HEK293 (cell line): ENCODE measurements at regions not wholly inside any gene's neighbourhood (a gene's known extent, or its start where the extent isn't known, plus 50 kb on each side); places are given as distances from the start of the nearest gene placed in this dataset.

Experiments used
- CTCF ChIA-PET: fragments of 350-600 bp; formaldehyde crosslinking; extraction: SDS; loops from one replicate; lab custom pipeline; 2021; ENCODE audit warnings: antibody characterized with exemption; lab: Yijun Ruan, JAX
- POLR2A ChIA-PET: fragments of 300-600 bp; formaldehyde crosslinking; extraction: SDS; loops from one replicate; lab custom pipeline; 2020; ENCODE audit warnings: antibody characterized with exemption, inconsistent platforms; lab: Yijun Ruan, JAX
- H3K27ac ChIP-seq: fragments of 200-500 bp; sonication (Bioruptor generic); 2 replicates; pipeline ENCODE4 v1.5.1; 2014; ENCODE audit warnings: low read depth, low read length, control low read depth, inconsistent platforms; ENCODE audit errors: extremely low read depth
- H3K36me3 ChIP-seq, 2 experiments: fragments of 200-500 bp in 1 of 2; sonication (Bioruptor generic) in 1 of 2; 1 replicate in 1 of 2; 2 replicates in 1 of 2; pipeline ENCODE4 v1.5.1; 2014 to 2017; ENCODE audit warnings: inconsistent platforms in 2 of 2, low read length in 2 of 2; ENCODE audit not compliant: control insufficient read depth in 2 of 2, insufficient read depth in 1 of 2
- H3K4me1 ChIP-seq: fragments of 200-500 bp; sonication (Bioruptor generic); 2 replicates; pipeline ENCODE4 v1.5.1; 2014; ENCODE audit warnings: mild to moderate bottlenecking, low read length, inconsistent platforms; ENCODE audit not compliant: control insufficient read depth, insufficient read depth
- H3K4me3 ChIP-seq: 2 replicates; pipeline ENCODE4 v1.5.1; 2011; ENCODE audit warnings: low read depth, mild to moderate bottlenecking, control low read depth, low read length, moderate library complexity
- H3K9me3 ChIP-seq: fragments of 200-500 bp; sonication (Bioruptor generic); 2 replicates; pipeline ENCODE4 v1.5.1; 2014; ENCODE audit warnings: low read depth, low read length, inconsistent platforms; ENCODE audit not compliant: control insufficient read depth, insufficient read depth
- BCL11A ChIP-seq: fragments of 450-650 bp; formaldehyde crosslinking; IDR thresholded peaks from 2 replicates; pipeline ENCODE4 v1.5.1; 2016; ENCODE audit warnings: low read depth, missing biosample characterization, missing genetic modification characterization
- KLF16 ChIP-seq: fragments of 450-650 bp; formaldehyde crosslinking; IDR thresholded peaks from 2 replicates; pipeline ENCODE4 v1.5.1; 2017; ENCODE audit warnings: missing biosample characterization, missing genetic modification characterization
- MYNN ChIP-seq: fragments of 450-650 bp; formaldehyde crosslinking; IDR thresholded peaks from 2 replicates; pipeline ENCODE4 v1.5.1; 2016; ENCODE audit warnings: missing biosample characterization, missing genetic modification characterization, borderline replicate concordance
- SCRT1 ChIP-seq: fragments of 450-650 bp; formaldehyde crosslinking; IDR thresholded peaks from 2 replicates; pipeline ENCODE4 v1.5.1; 2016; ENCODE audit warnings: missing biosample characterization, missing genetic modification characterization, borderline replicate concordance
- SCRT2 ChIP-seq: fragments of 450-650 bp; formaldehyde crosslinking; IDR thresholded peaks from 2 replicates; pipeline ENCODE4 v1.5.1; 2016; ENCODE audit warnings: missing biosample characterization, missing genetic modification characterization
- TCF7L2 ChIP-seq: IDR thresholded peaks from 2 replicates; pipeline ENCODE4 v1.6.1; 2011; ENCODE audit warnings: low read depth, mild to moderate bottlenecking, inconsistent platforms, low read length, moderate library complexity, borderline replicate concordance
- YY2 ChIP-seq: fragments of 450-650 bp; formaldehyde crosslinking; IDR thresholded peaks from 2 replicates; pipeline ENCODE4 v1.5.1; 2016; ENCODE audit warnings: missing biosample characterization, missing genetic modification characterization
- ZBTB1 ChIP-seq: fragments of 450-650 bp; formaldehyde crosslinking; IDR thresholded peaks from 2 replicates; pipeline ENCODE4 v1.5.1; 2016; ENCODE audit warnings: missing biosample characterization, missing genetic modification characterization
- ZNF121 ChIP-seq: fragments of 450-650 bp; formaldehyde crosslinking; IDR thresholded peaks from 2 replicates; pipeline ENCODE4 v1.5.1; 2016; ENCODE audit warnings: missing biosample characterization, missing genetic modification characterization
- ZNF146 ChIP-seq: fragments of 450-650 bp; formaldehyde crosslinking; IDR thresholded peaks from 2 replicates; pipeline ENCODE4 v1.5.1; 2016; ENCODE audit warnings: missing biosample characterization, missing genetic modification characterization
- ZNF157 ChIP-seq: fragments of 450-650 bp; formaldehyde crosslinking; IDR thresholded peaks from 2 replicates; pipeline ENCODE4 v1.5.1; 2016; ENCODE audit warnings: missing biosample characterization, missing genetic modification characterization
- ZNF19 ChIP-seq: fragments of 450-650 bp; formaldehyde crosslinking; IDR thresholded peaks from 2 replicates; pipeline ENCODE4; 2016; ENCODE audit warnings: missing biosample characterization, missing genetic modification characterization, low read depth
- ZNF26 ChIP-seq: fragments of 450-650 bp; formaldehyde crosslinking; IDR thresholded peaks from 2 replicates; pipeline ENCODE4 v1.5.1; 2016; ENCODE audit warnings: missing biosample characterization, missing genetic modification characterization
- ZNF391 ChIP-seq: fragments of 450-650 bp; formaldehyde crosslinking; IDR thresholded peaks from 2 replicates; pipeline ENCODE4 v1.5.1; 2016; ENCODE audit warnings: low read depth, missing biosample characterization, missing genetic modification characterization, borderline replicate concordance
- ZNF416 ChIP-seq: fragments of 450-650 bp; formaldehyde crosslinking; IDR thresholded peaks from 2 replicates; pipeline ENCODE4 v1.5.1; 2016; ENCODE audit warnings: missing biosample characterization, missing genetic modification characterization
- ZNF555 ChIP-seq: fragments of 450-650 bp; formaldehyde crosslinking; conservative IDR thresholded peaks from 2 replicates; pipeline ENCODE4 v1.5.1; 2017; ENCODE audit warnings: missing biosample characterization, mild to moderate bottlenecking, missing genetic modification characterization, inconsistent platforms
- ZNF626 ChIP-seq: fragments of 450-650 bp; sonication (Bioruptor Pico); formaldehyde crosslinking; IDR thresholded peaks from 2 replicates; pipeline ENCODE4 v1.5.1; 2018; ENCODE audit warnings: missing biosample characterization, missing genetic modification characterization, inconsistent platforms
- ZNF658 ChIP-seq: fragments of 450-650 bp; formaldehyde crosslinking; IDR thresholded peaks from 2 replicates; pipeline ENCODE4; 2016; ENCODE audit warnings: missing biosample characterization, missing genetic modification characterization
- ZNF776 ChIP-seq: fragments of 450-650 bp; formaldehyde crosslinking; IDR thresholded peaks from 2 replicates; pipeline ENCODE4 v1.5.0; 2017; ENCODE audit warnings: missing biosample characterization, missing genetic modification characterization, borderline replicate concordance
- ZSCAN23 ChIP-seq: fragments of 450-650 bp; formaldehyde crosslinking; IDR thresholded peaks from 2 replicates; pipeline ENCODE4 v1.5.1; 2016; ENCODE audit warnings: missing biosample characterization, missing genetic modification characterization
- ZSCAN5A ChIP-seq: fragments of 450-650 bp; formaldehyde crosslinking; IDR thresholded peaks from 2 replicates; pipeline ENCODE4 v1.5.1; 2016; ENCODE audit warnings: missing biosample characterization, missing genetic modification characterization

- TF ChIP-seq ZNF626 (no peak), ZNF555 (tag by site-specific recombination) (no peak), ZNF776 (no peak), ZNF391 (tag by site-specific recombination) (no peak), ZNF157 (tag by site-specific recombination) (no peak)
These were observed 122.8 kb upstream of the COL5A2 start (continued) for GRCh38 chr2:189302274-189302948.

GRCh38 chr2:189304360-189304759, 124.8 kb upstream of the COL5A2 start:
- Histone ChIP-seq H3K4me3 (no peak overlapping the region), H3K27ac (no peak overlapping the region), H3K36me3 (no peaks in the 10 kb centered on the region), H3K9me3 (no peaks in the 10 kb centered on the region), H3K4me1 (no peaks in the 10 kb centered on the region)
- ChIA-PET POLR2A (no interaction called here), CTCF (interaction anchor here (0.6 to 1.5 kb wide), 2 partner anchors 15 to 116 kb away, joined by 3 read pairs; no protein-coding TSS in a partner anchor)
- TF ChIP-seq ZNF146 (tag by site-specific recombination) (no peak), YY2 (tag by site-specific recombination) (no peak), ZNF416 (tag by site-specific recombination) (no peak), BCL11A (tag by site-specific recombination) (no peak), ZBTB1 (no peak), SCRT2 (no peak), ZNF26 (no peak)

GRCh38 chr2:189305291-189305943, 125.9 kb upstream of the COL5A2 start:
- H3K4me3 ChIP-seq = no peak overlapping the region
- H3K9me3 ChIP-seq = no peaks in the 10 kb centered on the region
- no peaks in the 10 kb centered on the region for H3K36me3 ChIP-seq
- H3K4me1 ChIP-seq = no peaks in the 10 kb centered on the region
- TF ChIP-seq ZSCAN5A (tag by site-specific recombination) (no peak), KLF16 (tag by site-specific recombination) (no peak), ZNF658 (tag by site-specific recombination) (no peak), MYNN (tag by site-specific recombination) (no peak), SCRT1 (tag by site-specific recombination) (peak; percentile 58; the same call in 1 of the 2 replicates), ZNF121 (tag by site-specific recombination) (no peak), SCRT2 (peak; percentile 54), TCF7L2 (no peak), YY2 (tag by site-specific recombination) (no peak), ZNF19 (tag by site-specific recombination) (no peak), ZNF776 (no peak), ZSCAN23 (no peak), ZNF416 (tag by site-specific recombination) (no peak)
- CTCF ChIA-PET = interaction anchor here (0.7 to 1.5 kb wide), 2 partner anchors 16 to 193 kb away, joined by 3 read pairs; no protein-coding TSS in a partner anchor
- POLR2A ChIA-PET = no interaction called here
- no peak overlapping the region for H3K27ac ChIP-seq
